ENCODE measurements at regions not wholly inside any gene's neighbourhood (a gene's known extent, or its start where the extent isn't known, plus 50 kb on each side); places are given as distances from the start of the nearest gene placed in this dataset.

- Histone ChIP-seq H3K27me3 (ENCODE audit: control insufficient read depth in 2 of 2, insufficient read depth in 2 of 2, low read length in 2 of 2) (no peaks in the 10 kb centered on the region), H3K36me3 (ENCODE audit: control insufficient read depth, insufficient read depth, low read length) (no peaks in the 10 kb centered on the region), H3K9me3 (replicated peaks; ENCODE audit: control insufficient read depth, insufficient read depth, low read depth, low read length) (no peaks in the 10 kb centered on the region), H3K79me2 (ENCODE audit: control insufficient read depth, insufficient read depth, low read length) (no peaks in the 10 kb centered on the region), H3K9ac (ENCODE audit: insufficient read depth in 1 of 2, low read depth in 2 of 2, low read length in 2 of 2) (no peak overlapping the region), H3K9me1 (ENCODE audit: control insufficient read depth, insufficient read depth, low read length) (no peaks in the 10 kb centered on the region), H3K4me2 (ENCODE audit: insufficient read depth, low read length) (no peak overlapping the region), H4K20me1 (replicated peaks; ENCODE audit: control insufficient read depth, insufficient read depth, low read length) (no peaks in the 10 kb centered on the region), H3K27ac (ENCODE audit: extremely low read depth, low read depth, low read length) (no peak overlapping the region), H3K4me1 (replicated peaks in 1 of 2; ENCODE audit: control insufficient read depth in 2 of 2, insufficient read depth in 2 of 2, low read length in 2 of 2) (no peaks in the 10 kb centered on the region), H2AFZ (ENCODE audit: low read depth, low read length) (no peak overlapping the region), H3K4me3 (no peak overlapping the region)
- ChIA-PET CTCF (ENCODE audit: low intra/inter-chr PET ratio) (no interaction called here), POLR2A (no interaction called here)
- FAIRE-seq (no peak), DNase-seq (ENCODE audit: extremely low read depth in 1 of 4, low spot score in 3 of 4) (no peak), ATAC-seq (no peak)
- intact Hi-C loops (cut with micrococcal nuclease), result no loop called here
- TF ChIP-seq HNRNPUL1 (IDR thresholded peaks at IDR 0.05; ENCODE audit: low read length) (no peak), ZFX (CRISPR knock-in tag; IDR thresholded peaks at IDR 0.05) (no peak), ZFP91 (CRISPR knock-in tag; IDR thresholded peaks at IDR 0.05) (no peak), BCOR (IDR thresholded peaks at IDR 0.05) (no peak), PPARD (CRISPR knock-in tag; IDR thresholded peaks at IDR 0.05) (no peak), HINFP (tag; conservative IDR thresholded peaks at IDR 0.05; ENCODE audit: low read depth) (no peak), ZNF79 (CRISPR knock-in tag; IDR thresholded peaks at IDR 0.05; ENCODE audit: low read depth) (no peak), CHCHD3 (CRISPR knock-in tag; IDR thresholded peaks at IDR 0.05) (no peak), ZNF395 (CRISPR knock-in tag; IDR thresholded peaks at IDR 0.05) (no peak), SMARCE1 (IDR thresholded peaks at IDR 0.05) (no peak), ZNF444 (CRISPR knock-in tag; IDR thresholded peaks at IDR 0.05) (no peak), BCLAF1 (IDR thresholded peaks at IDR 0.05; ENCODE audit: borderline replicate concordance in 1 of 2, control insufficient read depth in 1 of 2, low read depth in 2 of 2, low read length in 1 of 2) (no peak), ARID2 (IDR thresholded peaks at IDR 0.05) (no peak), RBBP5 (IDR thresholded peaks at IDR 0.05; ENCODE audit: borderline replicate concordance, insufficient read depth, low read length, poor library complexity, severe bottlenecking) (no peak), RBFOX2 (IDR thresholded peaks at IDR 0.05; ENCODE audit: low read depth, low read length) (no peak)
- WGBS (ENCODE audit: insufficient coverage, low coverage, missing lambda C conversion rate), result 0% methylated on average over 1 of the region's 1 CpG
- BruUV-seq (replicated peaks), result no TSS peak
- in situ Hi-C loops (cut with MboI), result no loop called here
Observed at GRCh38 chr11:15490535-15490934, 375.8 kb downstream of the INSC start.
